A549 (cell line): ENCODE measurements at regions not wholly inside any gene's neighbourhood (a gene's known extent, or its start where the extent isn't known, plus 50 kb on each side); places are given as distances from the start of the nearest gene placed in this dataset.

Experiments
- ATAC-seq, 2 experiments: fragments of 200-7000 bp in 1 of 2; fragments of >200 bp in 1 of 2; cut with Nextera tagmentation in 1 of 2; cut with Tn5 transposase in 1 of 2; 3 replicates each; pipeline versions ENCODE4 v1.8.0 to v1.9.1; 2018 to 2020; ENCODE audit warnings: mild to moderate bottlenecking in 1 of 2, moderate library complexity in 1 of 2
- CTCF ChIA-PET: fragments of 300-600 bp; sonication (Branson Sonifier 250); formaldehyde crosslinking; extraction: SDS; loops from one replicate; lab custom pipeline; 2021; ENCODE audit warnings: antibody characterized with exemption, inconsistent platforms; lab: Yijun Ruan, JAX
- POLR2A ChIA-PET: fragments of 350-600 bp; formaldehyde crosslinking; extraction: SDS; loops from one replicate; lab custom pipeline; 2021; ENCODE audit warnings: antibody characterized with exemption, inconsistent platforms; lab: Yijun Ruan, JAX
- DNase-seq, 2 experiments: peaks; one replicate each; pipeline versions ENCODE4 v3.0.0 to v3.0.0-alpha.2; 2011 to 2016; ENCODE audit warnings: low read depth in 1 of 2, low spot score in 1 of 2
- FAIRE-seq: peaks from 2 replicates; lab custom pipeline; 2011; peaks lifted over from hg19 to GRCh38; lab: Jason Lieb, UNC
- H3K27ac ChIP-seq, 2 experiments: fragments of >200 bp; sonication (Bioruptor Twin); formaldehyde crosslinking; 3 replicates each; pipeline ENCODE4 v1.5.1; 2016 to 2017
- H3K4me1 ChIP-seq: fragments of >200 bp; sonication (Bioruptor Twin); formaldehyde crosslinking; 3 replicates; pipeline ENCODE4 v1.6.1; 2016
- H3K4me2 ChIP-seq: fragments of >200 bp; sonication (Bioruptor Twin); formaldehyde crosslinking; 3 replicates; pipeline ENCODE4 v1.6.1; 2016
- H3K4me3 ChIP-seq: fragments of >200 bp; sonication (Bioruptor Twin); formaldehyde crosslinking; 3 replicates; pipeline ENCODE4 v1.5.1; 2016
- H3K9me3 ChIP-seq: fragments of >200 bp; sonication (Bioruptor Twin); formaldehyde crosslinking; 3 replicates; pipeline ENCODE4 v1.6.1; 2016
- ATOH8 ChIP-seq: fragments of 250-450 bp; sonication (Bioruptor Pico); IDR thresholded peaks from 2 replicates; pipeline ENCODE4 v1.5.0; 2020; ENCODE audit warnings: low read depth, mild to moderate bottlenecking, moderate library complexity
- BCL3 ChIP-seq: fragments of >200 bp; sonication (Bioruptor Twin); formaldehyde crosslinking; IDR thresholded peaks from 3 replicates; pipeline ENCODE4 v1.6.1; 2016
- BHLHE40 ChIP-seq: IDR thresholded peaks from 2 replicates; pipeline ENCODE4 v1.6.1; 2012; ENCODE audit warnings: low read depth, low read length, inconsistent platforms
- CBX2 ChIP-seq: fragments of 200-600 bp; sonication (generic); IDR thresholded peaks from 2 replicates; pipeline ENCODE4 v1.6.1; 2016; ENCODE audit warnings: low read depth, mild to moderate bottlenecking, borderline replicate concordance
- CHD2 ChIP-seq: fragments of 150-350 bp; IDR thresholded peaks from 2 replicates; pipeline ENCODE4 v1.6.1; 2014; ENCODE audit warnings: low read length; ENCODE audit not compliant: partially characterized antibody
- CHD4 ChIP-seq: fragments of 200-600 bp; sonication (generic); IDR thresholded peaks from 2 replicates; pipeline ENCODE4 v1.6.1; 2016; ENCODE audit warnings: antibody characterized with exemption, mild to moderate bottlenecking, borderline replicate concordance
- EP300 ChIP-seq, 2 experiments: fragments of >200 bp; sonication (Bioruptor Twin); formaldehyde crosslinking; IDR thresholded peaks; 2 replicates in 1 of 2; 3 replicates in 1 of 2; pipeline ENCODE4 v1.6.1; 2016 to 2017
- FOSL2 ChIP-seq, 2 experiments: fragments of 450-650 bp in 1 of 2; fragments of >200 bp in 1 of 2; sonication (Bioruptor Twin) in 1 of 2; formaldehyde crosslinking; IDR thresholded peaks; 2 replicates each; pipeline versions ENCODE4 v1.5.0 to v1.6.1; 2016 to 2020; ENCODE audit warnings: mild to moderate bottlenecking in 1 of 2, moderate library complexity in 1 of 2
- HDAC2 ChIP-seq: fragments of 200-600 bp; sonication (generic); IDR thresholded peaks from 2 replicates; pipeline ENCODE4 v1.6.1; 2016
- HEYL ChIP-seq: fragments of 250-450 bp; sonication (Bioruptor Pico); IDR thresholded peaks from 2 replicates; pipeline ENCODE4 v1.8.0; 2021; ENCODE audit warnings: mild to moderate bottlenecking, moderate library complexity
- HOXB5 ChIP-seq: fragments of 250-450 bp; sonication (Bioruptor Pico); IDR thresholded peaks from 2 replicates; pipeline ENCODE4 v1.5.0; 2020; ENCODE audit warnings: mild to moderate bottlenecking, moderate library complexity
- JUN ChIP-seq, 2 experiments: fragments of >200 bp; sonication (Bioruptor Twin); formaldehyde crosslinking; IDR thresholded peaks; 2 replicates in 1 of 2; 3 replicates in 1 of 2; pipeline ENCODE4 v1.6.1; 2016 to 2017
- JUNB ChIP-seq: fragments of >200 bp; sonication (Bioruptor Twin); formaldehyde crosslinking; IDR thresholded peaks from 2 replicates; pipeline ENCODE4 v1.6.1; 2016
- NR3C1 ChIP-seq: fragments of >200 bp; sonication (Bioruptor Twin); formaldehyde crosslinking; IDR thresholded peaks from 3 replicates; pipeline ENCODE4 v1.6.1; 2017
- POLR2AphosphoS2 ChIP-seq: conservative IDR thresholded peaks from 2 replicates; pipeline ENCODE4 v1.6.1; 2012; ENCODE audit warnings: low read length, improper control_type of control experiment, inconsistent platforms
- RAD21 ChIP-seq, 2 experiments: fragments of >200 bp in 1 of 2; sonication (Bioruptor Twin) in 1 of 2; formaldehyde crosslinking in 1 of 2; IDR thresholded peaks in 1 of 2; conservative IDR thresholded peaks in 1 of 2; 2 replicates in 1 of 2; 3 replicates in 1 of 2; pipeline ENCODE4 v1.6.1; 2012 to 2018; ENCODE audit warnings: inconsistent platforms in 1 of 2
- RCOR1 ChIP-seq: fragments of 150-350 bp; IDR thresholded peaks from 2 replicates; pipeline ENCODE4 v1.6.1; 2014; ENCODE audit warnings: antibody characterized with exemption, low read length, low read depth
- SMC3 ChIP-seq: fragments of >200 bp; sonication (Bioruptor Twin); formaldehyde crosslinking; IDR thresholded peaks from 3 replicates; pipeline ENCODE4 v1.6.1; 2018; ENCODE audit warnings: inconsistent platforms
- SREBF2 ChIP-seq: fragments of 450-650 bp; IDR thresholded peaks from 2 replicates; pipeline ENCODE4 v1.6.1; 2014; ENCODE audit warnings: mild to moderate bottlenecking, moderate library complexity
- TP53 ChIP-seq: fragments of 250-450 bp; sonication (Bioruptor Pico); IDR thresholded peaks from 2 replicates; pipeline ENCODE4 v1.5.0; 2021; ENCODE audit warnings: mild to moderate bottlenecking, moderate library complexity
- WGBS: methylation state at CpG from one replicate; pipeline ENCODE4 v1.1.6; 2017; ENCODE audit errors: missing lambda C conversion rate; 5-methylcytosine and 5-hydroxymethylcytosine counted together
- TF ChIP-seq, protein P1 (sequence below): fragments of 150-350 bp; IDR thresholded peaks from 2 replicates; pipeline ENCODE4 v1.6.1; 2014; ENCODE audit warnings: low read depth, mild to moderate bottlenecking, low read length
- TF ChIP-seq, protein P2 (sequence below): fragments of 200-600 bp; sonication (generic); IDR thresholded peaks from 2 replicates; pipeline ENCODE4 v1.6.1; 2016; ENCODE audit warnings: antibody characterized with exemption, mild to moderate bottlenecking, moderate library complexity
- TF ChIP-seq, protein P3 (sequence below): fragments of 450-650 bp; IDR thresholded peaks from 2 replicates; pipeline ENCODE4 v1.6.1; 2014; ENCODE audit warnings: antibody characterized with exemption

DNA sequence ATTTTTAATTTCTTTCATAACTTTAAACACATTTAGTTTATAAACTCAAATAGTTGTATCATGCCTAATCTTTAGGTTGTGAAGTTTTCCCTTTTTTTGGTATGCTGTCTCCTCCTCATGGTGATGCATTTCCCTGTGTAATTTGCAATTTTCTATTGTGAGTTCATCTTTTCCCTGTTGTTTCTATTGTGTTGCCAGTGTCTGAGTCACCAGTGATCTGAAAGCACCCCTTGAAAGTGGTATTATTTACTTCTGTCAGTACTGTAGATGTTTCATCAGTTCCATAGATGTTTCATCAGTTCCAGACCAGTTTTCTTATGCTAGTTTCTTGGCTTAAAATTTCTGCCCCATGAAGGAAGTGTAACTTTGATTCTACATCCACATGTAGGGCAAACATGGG, 80.6 kb downstream of the OXSM start:
- ATAC-seq = no peak
- Histone ChIP-seq H3K4me3 (no peak overlapping the region), H3K4me2 (no peak overlapping the region), H3K27ac (no peak overlapping the region), H3K9me3 (no peaks in the 10 kb centered on the region), H3K4me1 (no peaks in the 10 kb centered on the region)
- DNase-seq = no peak
- FAIRE-seq = no peak
- no peak for TF ChIP-seq CHD2
- no peak for TF ChIP-seq ATOH8
- no peak for TF ChIP-seq JUNB
- no peak for TF ChIP-seq HEYL (CRISPR knock-in tag)
- TF ChIP-seq TP53 (CRISPR knock-in tag) = no peak
- no peak for TF ChIP-seq SMC3
- TF ChIP-seq POLR2AphosphoS2 = no peak
- TF ChIP-seq CHD4 = no peak
- TF ChIP-seq, protein P1, sequence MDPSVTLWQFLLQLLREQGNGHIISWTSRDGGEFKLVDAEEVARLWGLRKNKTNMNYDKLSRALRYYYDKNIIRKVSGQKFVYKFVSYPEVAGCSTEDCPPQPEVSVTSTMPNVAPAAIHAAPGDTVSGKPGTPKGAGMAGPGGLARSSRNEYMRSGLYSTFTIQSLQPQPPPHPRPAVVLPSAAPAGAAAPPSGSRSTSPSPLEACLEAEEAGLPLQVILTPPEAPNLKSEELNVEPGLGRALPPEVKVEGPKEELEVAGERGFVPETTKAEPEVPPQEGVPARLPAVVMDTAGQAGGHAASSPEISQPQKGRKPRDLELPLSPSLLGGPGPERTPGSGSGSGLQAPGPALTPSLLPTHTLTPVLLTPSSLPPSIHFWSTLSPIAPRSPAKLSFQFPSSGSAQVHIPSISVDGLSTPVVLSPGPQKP = no peak
- TF ChIP-seq, protein P2, sequence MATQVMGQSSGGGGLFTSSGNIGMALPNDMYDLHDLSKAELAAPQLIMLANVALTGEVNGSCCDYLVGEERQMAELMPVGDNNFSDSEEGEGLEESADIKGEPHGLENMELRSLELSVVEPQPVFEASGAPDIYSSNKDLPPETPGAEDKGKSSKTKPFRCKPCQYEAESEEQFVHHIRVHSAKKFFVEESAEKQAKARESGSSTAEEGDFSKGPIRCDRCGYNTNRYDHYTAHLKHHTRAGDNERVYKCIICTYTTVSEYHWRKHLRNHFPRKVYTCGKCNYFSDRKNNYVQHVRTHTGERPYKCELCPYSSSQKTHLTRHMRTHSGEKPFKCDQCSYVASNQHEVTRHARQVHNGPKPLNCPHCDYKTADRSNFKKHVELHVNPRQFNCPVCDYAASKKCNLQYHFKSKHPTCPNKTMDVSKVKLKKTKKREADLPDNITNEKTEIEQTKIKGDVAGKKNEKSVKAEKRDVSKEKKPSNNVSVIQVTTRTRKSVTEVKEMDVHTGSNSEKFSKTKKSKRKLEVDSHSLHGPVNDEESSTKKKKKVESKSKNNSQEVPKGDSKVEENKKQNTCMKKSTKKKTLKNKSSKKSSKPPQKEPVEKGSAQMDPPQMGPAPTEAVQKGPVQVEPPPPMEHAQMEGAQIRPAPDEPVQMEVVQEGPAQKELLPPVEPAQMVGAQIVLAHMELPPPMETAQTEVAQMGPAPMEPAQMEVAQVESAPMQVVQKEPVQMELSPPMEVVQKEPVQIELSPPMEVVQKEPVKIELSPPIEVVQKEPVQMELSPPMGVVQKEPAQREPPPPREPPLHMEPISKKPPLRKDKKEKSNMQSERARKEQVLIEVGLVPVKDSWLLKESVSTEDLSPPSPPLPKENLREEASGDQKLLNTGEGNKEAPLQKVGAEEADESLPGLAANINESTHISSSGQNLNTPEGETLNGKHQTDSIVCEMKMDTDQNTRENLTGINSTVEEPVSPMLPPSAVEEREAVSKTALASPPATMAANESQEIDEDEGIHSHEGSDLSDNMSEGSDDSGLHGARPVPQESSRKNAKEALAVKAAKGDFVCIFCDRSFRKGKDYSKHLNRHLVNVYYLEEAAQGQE = no peak
- no peak for TF ChIP-seq NR3C1
- POLR2A ChIA-PET = no interaction called here
- CTCF ChIA-PET = no interaction called here

DNA sequence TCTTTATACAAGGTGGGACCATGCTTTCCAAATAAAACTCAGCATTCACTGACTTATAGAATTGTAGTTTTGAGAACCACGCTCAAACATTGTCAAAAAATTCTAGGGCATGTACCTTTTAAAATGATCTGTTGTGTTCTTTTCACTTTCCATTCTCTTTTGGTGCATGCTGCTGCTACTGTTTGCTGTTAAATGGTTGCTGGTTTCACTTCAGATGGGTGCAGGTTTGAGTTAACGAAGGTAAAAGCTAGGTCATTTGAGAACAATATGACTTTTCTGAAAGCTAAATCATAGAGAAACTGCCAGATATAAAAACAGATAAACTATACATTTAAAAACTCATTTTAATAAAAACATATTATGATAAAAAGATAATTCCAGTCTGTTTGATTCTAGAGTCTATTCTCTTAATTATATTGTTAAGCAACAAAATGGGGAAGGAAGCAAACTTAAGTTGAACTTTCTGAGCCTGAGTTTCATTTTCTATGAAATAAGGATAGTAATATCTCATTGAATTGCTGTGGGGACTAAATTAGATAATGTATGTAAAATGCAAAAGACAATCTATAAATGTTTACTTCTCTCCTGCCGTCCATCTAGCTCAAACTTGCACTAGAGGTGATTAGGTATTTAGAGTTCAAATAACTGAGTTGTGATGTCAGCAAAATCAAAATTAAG, 82.4 kb downstream of the OXSM start:
- FAIRE-seq (no peak), ATAC-seq (no peak), DNase-seq (no peak)
- Histone ChIP-seq H3K27ac (no peak overlapping the region), H3K9me3 (no peaks in the 10 kb centered on the region), H3K4me3 (no peak overlapping the region), H3K4me1 (no peaks in the 10 kb centered on the region), H3K4me2 (no peak overlapping the region)
- POLR2A ChIA-PET = no interaction called here
- 21% methylated on average over 3 of the region's 3 CpGs for WGBS
- TF ChIP-seq CBX2 = no peak
- no peak for TF ChIP-seq HDAC2
- TF ChIP-seq HEYL (CRISPR knock-in tag) = no peak
- TF ChIP-seq BCL3 = no peak
- no peak for TF ChIP-seq BHLHE40
- TF ChIP-seq, protein P3, sequence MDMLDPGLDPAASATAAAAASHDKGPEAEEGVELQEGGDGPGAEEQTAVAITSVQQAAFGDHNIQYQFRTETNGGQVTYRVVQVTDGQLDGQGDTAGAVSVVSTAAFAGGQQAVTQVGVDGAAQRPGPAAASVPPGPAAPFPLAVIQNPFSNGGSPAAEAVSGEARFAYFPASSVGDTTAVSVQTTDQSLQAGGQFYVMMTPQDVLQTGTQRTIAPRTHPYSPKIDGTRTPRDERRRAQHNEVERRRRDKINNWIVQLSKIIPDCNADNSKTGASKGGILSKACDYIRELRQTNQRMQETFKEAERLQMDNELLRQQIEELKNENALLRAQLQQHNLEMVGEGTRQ = no peak
- TF ChIP-seq HOXB5 (CRISPR knock-in tag) = no peak
- no peak for TF ChIP-seq FOSL2 (IDR thresholded peaks at IDR 0.05)
- TF ChIP-seq FOSL2 (CRISPR knock-in tag; IDR thresholded peaks at IDR 0.05) = no peak
- no peak for TF ChIP-seq RCOR1
- TF ChIP-seq RAD21 (conservative IDR thresholded peaks at IDR 0.05 in 1 of 2, IDR thresholded peaks at IDR 0.05 in 1 of 2) = no peak
- TF ChIP-seq EP300 (IDR thresholded peaks at IDR 0.05) = no peak
- no peak for TF ChIP-seq JUN (IDR thresholded peaks at IDR 0.05)
- no peak for TF ChIP-seq SREBF2
- CTCF ChIA-PET = no interaction called here
